ENCODE measurements at regions not wholly inside any gene's neighbourhood (a gene's known extent, or its start where the extent isn't known, plus 50 kb on each side); places are given as distances from the start of the nearest gene placed in this dataset.

- TF ChIP-seq CTCF (IDR thresholded peaks at IDR 0.05; ENCODE audit: insufficient read depth, low read length, severe bottlenecking): no peak
- Histone ChIP-seq H3K27me3 (ENCODE audit: control insufficient read depth, insufficient read depth, low read length) (no peaks in the 10 kb centered on the region), H3K4me3 (ENCODE audit: low read depth, low read length) (no peak overlapping the region), H3K36me3 (ENCODE audit: control insufficient read depth, insufficient read depth, low read length) (no peaks in the 10 kb centered on the region)
- DNase-seq (ENCODE audit: low read depth) (no peak), FAIRE-seq (no peak)
Measured at GRCh38 chr19:33894787-33895186, 98.1 kb downstream of the KCTD15 start.

GRCh38 chr19:33895366-33895765 is 98.7 kb downstream of the KCTD15 start:
- Histone ChIP-seq H3K36me3 (ENCODE audit: control insufficient read depth, insufficient read depth, low read length) (no peaks in the 10 kb centered on the region), H3K4me3 (ENCODE audit: low read depth, low read length) (no peak overlapping the region), H3K27me3 (ENCODE audit: control insufficient read depth, insufficient read depth, low read length) (no peaks in the 10 kb centered on the region)
- TF ChIP-seq CTCF (IDR thresholded peaks at IDR 0.05; ENCODE audit: insufficient read depth, low read length, severe bottlenecking): no peak
- no peak for DNase-seq (ENCODE audit: low read depth)
- no peak for FAIRE-seq

- no peaks in the 10 kb centered on the region for H3K27me3 ChIP-seq (ENCODE audit: control insufficient read depth, insufficient read depth, low read length)
- DNase-seq (ENCODE audit: low read depth) (no peak), FAIRE-seq (no peak)
- H3K36me3 ChIP-seq (ENCODE audit: control insufficient read depth, insufficient read depth, low read length): no peaks in the 10 kb centered on the region
- H3K4me3 ChIP-seq (ENCODE audit: low read depth, low read length): no peak overlapping the region
- TF ChIP-seq CTCF (IDR thresholded peaks at IDR 0.05; ENCODE audit: insufficient read depth, low read length, severe bottlenecking): no peak
Measured at GRCh38 chr19:33898062-33898677, 101.5 kb downstream of the KCTD15 start.

- H3K4me3 ChIP-seq (ENCODE audit: low read depth, low read length): no peak overlapping the region
- H3K27me3 ChIP-seq (ENCODE audit: control insufficient read depth, insufficient read depth, low read length): no peaks in the 10 kb centered on the region
- DNase-seq (ENCODE audit: low read depth) (no peak), FAIRE-seq (no peak)
- no peak for TF ChIP-seq CTCF (IDR thresholded peaks at IDR 0.05; ENCODE audit: insufficient read depth, low read length, severe bottlenecking)
- H3K36me3 ChIP-seq (ENCODE audit: control insufficient read depth, insufficient read depth, low read length): no peaks in the 10 kb centered on the region
Measured at GRCh38 chr19:33900817-33901216, 104.1 kb downstream of the KCTD15 start.

- FAIRE-seq (no peak), DNase-seq (ENCODE audit: low read depth) (no peak)
- Histone ChIP-seq H3K4me3 (ENCODE audit: low read depth, low read length) (no peak overlapping the region), H3K27me3 (ENCODE audit: control insufficient read depth, insufficient read depth, low read length) (no peaks in the 10 kb centered on the region), H3K36me3 (ENCODE audit: control insufficient read depth, insufficient read depth, low read length) (no peaks in the 10 kb centered on the region)
- no peak for TF ChIP-seq CTCF (IDR thresholded peaks at IDR 0.05; ENCODE audit: insufficient read depth, low read length, severe bottlenecking)
Measured at GRCh38 chr19:33902395-33902794, 105.7 kb downstream of the KCTD15 start.

Data from bronchial epithelial cell (primary cell).